ENCODE measurements at regions not wholly inside any gene's neighbourhood (a gene's known extent, or its start where the extent isn't known, plus 50 kb on each side); places are given as distances from the start of the nearest gene placed in this dataset.

- TF ChIP-seq CTCF (IDR thresholded peaks at IDR 0.05; ENCODE audit: insufficient read depth, low read length, missing control alignments), result no peak
- no peak for DNase-seq (ENCODE audit: low read depth, low spot score)
- CTCF ChIA-PET, result interaction anchor here (1.2 kb wide), 1 partner anchor 414 kb away, joined by 3 read pairs; no protein-coding TSS in a partner anchor
- POLR2A ChIA-PET, result no interaction called here
- H3K4me3 ChIP-seq (ENCODE audit: low read depth, low read length), result no peak overlapping the region
Measured at GRCh38 chr2:18934886-18935285, 345.5 kb upstream of the NT5C1B start.

GRCh38 chr2:18932853-18933252, 343.5 kb upstream of the NT5C1B start:
- ChIA-PET POLR2A (no interaction called here), CTCF (interaction anchor here (1.0 to 1.6 kb wide), 2 partner anchors 10 to 413 kb away, joined by 3 to 6 read pairs; no protein-coding TSS in a partner anchor)
- no peak overlapping the region for H3K4me3 ChIP-seq (ENCODE audit: low read depth, low read length)
- no peak for DNase-seq (ENCODE audit: low read depth, low spot score)
- no peak for TF ChIP-seq CTCF (IDR thresholded peaks at IDR 0.05; ENCODE audit: insufficient read depth, low read length, missing control alignments)

GRCh38 chr2:18930971-18931370, 341.6 kb upstream of the NT5C1B start:
- no peak overlapping the region for H3K4me3 ChIP-seq (ENCODE audit: low read depth, low read length)
- TF ChIP-seq CTCF (IDR thresholded peaks at IDR 0.05; ENCODE audit: insufficient read depth, low read length, missing control alignments), result no peak
- no peak for DNase-seq (ENCODE audit: low read depth, low spot score)
- ChIA-PET CTCF (interaction anchor here (1.6 kb wide), 1 partner anchor 180 kb away, joined by 9 read pairs; no protein-coding TSS in a partner anchor), POLR2A (no interaction called here)

- DNase-seq (ENCODE audit: low read depth, low spot score), result no peak
- ChIA-PET CTCF (interaction anchor here (1.2 kb wide), 1 partner anchor 72 kb away, joined by 3 read pairs; no protein-coding TSS in a partner anchor), POLR2A (no interaction called here)
- no peak for TF ChIP-seq CTCF (IDR thresholded peaks at IDR 0.05; ENCODE audit: insufficient read depth, low read length, missing control alignments)
- H3K4me3 ChIP-seq (ENCODE audit: low read depth, low read length), result no peak overlapping the region
Measured at GRCh38 chr2:18927525-18928232, 338.3 kb upstream of the NT5C1B start.

GRCh38 chr2:18926631-18927524, 337.5 kb upstream of the NT5C1B start:
- ChIA-PET CTCF (interaction anchor here (1.2 kb wide), 1 partner anchor 72 kb away, joined by 3 read pairs; no protein-coding TSS in a partner anchor), POLR2A (no interaction called here)
- no peak for DNase-seq (ENCODE audit: low read depth, low spot score)
- no peak overlapping the region for H3K4me3 ChIP-seq (ENCODE audit: low read depth, low read length)
- no peak for TF ChIP-seq CTCF (IDR thresholded peaks at IDR 0.05; ENCODE audit: insufficient read depth, low read length, missing control alignments)

GRCh38 chr2:18925296-18925695, 335.9 kb upstream of the NT5C1B start:
- no peak for TF ChIP-seq CTCF (IDR thresholded peaks at IDR 0.05; ENCODE audit: insufficient read depth, low read length, missing control alignments)
- no peak overlapping the region for H3K4me3 ChIP-seq (ENCODE audit: low read depth, low read length)
- DNase-seq (ENCODE audit: low read depth, low spot score), result peak; percentile 82
- ChIA-PET CTCF (interaction anchor here (1.1 kb wide), 2 partner anchors 216 to 405 kb away, joined by 3 to 4 read pairs; no protein-coding TSS in a partner anchor), POLR2A (no interaction called here)
